Femur (tissue), 1 donor: ENCODE measurements at regions not wholly inside any gene's neighbourhood (a gene's known extent, or its start where the extent isn't known, plus 50 kb on each side); places are given as distances from the start of the nearest gene placed in this dataset.

ENCODE experiments used
- DNase-seq: peaks from one replicate; pipeline ENCODE4 v3.0.0-alpha.2; 2017

- no peak for DNase-seq
Measured at GRCh38 chr15:67992411-67992810, 61.7 kb upstream of the PIAS1 start.

- DNase-seq: no peak
Measured at GRCh38 chr15:67992834-67993233, 61.3 kb upstream of the PIAS1 start.

DNA sequence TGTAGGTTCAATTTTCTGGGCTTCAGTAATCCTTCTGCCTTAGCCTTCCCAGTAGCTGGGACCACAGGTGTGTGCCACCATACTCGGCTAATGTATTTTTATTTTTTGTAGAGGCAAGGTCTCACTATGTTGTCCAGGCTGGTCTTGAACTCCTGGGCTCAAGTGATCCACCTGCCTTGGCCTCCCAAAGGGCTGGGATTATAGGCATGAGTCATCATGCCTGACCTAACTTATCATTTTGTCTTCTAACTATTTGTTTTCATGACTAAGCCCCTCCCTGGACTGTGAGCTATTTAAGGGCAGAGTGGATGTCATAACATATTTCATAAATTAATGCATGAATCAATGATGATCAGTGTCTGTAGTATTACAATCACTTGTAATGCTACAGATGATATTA lies 56.1 kb upstream of the PIAS1 start:
- DNase-seq: no peak

DNA sequence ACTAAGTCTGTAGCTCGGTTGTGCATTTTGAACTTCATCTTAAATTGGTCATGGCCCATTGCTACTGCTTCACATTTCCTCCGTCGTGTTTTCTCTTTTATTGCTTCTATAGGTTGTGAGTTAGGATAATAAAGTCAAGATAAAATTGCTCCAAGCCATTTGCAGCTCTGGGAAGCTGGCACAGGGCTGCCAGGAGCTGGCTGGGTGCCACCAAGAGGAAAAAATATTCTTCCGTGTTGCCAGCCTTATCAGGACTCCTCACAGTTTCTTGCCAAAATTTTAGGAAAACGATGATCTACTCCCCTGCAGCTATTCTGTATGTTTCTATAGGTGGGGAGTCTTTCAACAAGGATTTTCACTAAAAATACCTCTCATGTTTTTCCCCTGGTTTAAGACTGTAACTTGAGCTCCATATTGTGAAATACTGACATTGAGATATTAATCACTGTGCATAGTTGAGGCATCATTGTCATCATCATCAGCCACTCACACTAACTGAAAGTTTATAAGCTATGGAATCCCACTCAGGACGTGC lies 55.4 kb upstream of the PIAS1 start:
- DNase-seq: no peak

DNA sequence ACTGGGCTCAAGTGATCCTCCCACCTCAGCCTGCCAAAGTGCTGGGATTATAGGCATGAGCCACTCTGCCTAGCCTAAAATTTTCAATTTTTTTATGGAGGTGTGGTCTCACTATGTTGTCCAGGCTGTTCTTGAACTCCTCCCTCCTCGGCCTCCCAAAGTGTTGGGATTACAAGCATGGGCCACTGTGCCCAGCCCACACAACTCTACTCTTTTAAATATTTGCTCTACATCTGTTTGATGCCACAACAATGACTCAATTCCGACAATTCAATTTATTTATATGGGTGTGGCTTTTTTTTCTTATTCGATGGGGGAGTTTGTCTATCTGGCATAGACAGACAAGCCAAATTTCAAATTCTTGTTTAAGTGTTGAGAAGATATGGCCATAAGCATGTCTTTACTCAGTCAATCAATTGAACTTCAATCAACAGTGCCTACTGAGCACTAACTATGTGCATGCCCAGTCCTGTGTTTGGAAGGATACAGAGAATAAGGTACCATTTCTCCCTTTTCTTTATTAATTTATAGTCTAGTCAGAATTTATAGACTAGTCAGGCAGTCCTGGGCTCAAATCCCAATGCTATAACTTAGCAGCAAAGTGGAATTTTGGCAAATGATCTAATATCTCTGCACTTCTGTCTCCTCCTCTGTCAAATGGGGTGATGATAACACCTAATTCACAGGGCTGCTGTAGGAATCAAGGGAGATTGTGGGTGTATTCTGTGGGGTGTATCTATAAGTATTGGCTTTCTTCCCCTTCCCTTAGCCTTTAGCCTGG lies 54.6 kb upstream of the PIAS1 start:
- DNase-seq: no peak

DNA sequence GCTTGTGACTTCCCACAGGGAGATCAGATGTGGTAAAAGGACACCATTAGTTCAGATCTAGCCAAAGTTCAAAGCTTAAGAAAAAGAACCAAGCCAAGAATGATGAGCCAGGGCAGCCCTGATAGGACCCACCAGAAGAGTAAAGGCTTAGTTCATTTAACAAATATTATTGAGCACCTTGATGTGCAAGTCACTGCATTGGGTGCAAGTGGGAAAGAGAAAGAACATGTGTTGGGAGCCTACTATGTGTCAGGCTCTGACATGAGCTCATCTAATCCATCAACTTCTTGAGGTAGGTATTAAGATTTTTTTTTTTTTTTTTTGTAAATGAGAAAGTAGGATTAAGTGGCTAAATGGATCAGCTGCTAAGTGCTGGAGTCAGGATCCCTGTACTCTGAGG lies 53.4 kb upstream of the PIAS1 start:
- DNase-seq: no peak

DNA sequence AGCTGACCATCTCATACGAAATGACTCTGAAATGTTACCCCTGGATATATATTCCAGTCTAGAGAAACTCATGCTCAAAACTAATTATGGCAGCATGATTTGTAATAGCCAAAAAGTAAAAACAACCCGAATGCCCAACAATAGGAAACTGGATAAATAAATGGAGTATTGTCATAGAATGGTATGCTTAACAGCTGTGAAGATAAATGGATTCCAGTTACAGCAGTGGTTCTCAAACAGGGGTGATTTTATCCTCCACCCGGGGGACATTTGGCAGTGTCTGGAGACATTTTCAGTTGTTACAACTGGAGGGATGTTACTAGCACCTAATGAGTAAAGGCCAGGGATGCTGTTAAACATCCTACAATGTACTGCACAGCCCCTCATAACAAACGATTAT lies 52.3 kb upstream of the PIAS1 start:
- DNase-seq: no peak

GRCh38 chr15:68003297-68003696 lies 50.8 kb upstream of the PIAS1 start:
- no peak for DNase-seq
